G401.6 (cell line): ENCODE measurements at regions not wholly inside any gene's neighbourhood (a gene's known extent, or its start where the extent isn't known, plus 50 kb on each side); places are given as distances from the start of the nearest gene placed in this dataset.

Experiments used
- FAIRE-seq: peaks from 2 replicates; lab custom pipeline; 2012; peaks lifted over from hg19 to GRCh38; lab: Jason Lieb, UNC

DNA sequence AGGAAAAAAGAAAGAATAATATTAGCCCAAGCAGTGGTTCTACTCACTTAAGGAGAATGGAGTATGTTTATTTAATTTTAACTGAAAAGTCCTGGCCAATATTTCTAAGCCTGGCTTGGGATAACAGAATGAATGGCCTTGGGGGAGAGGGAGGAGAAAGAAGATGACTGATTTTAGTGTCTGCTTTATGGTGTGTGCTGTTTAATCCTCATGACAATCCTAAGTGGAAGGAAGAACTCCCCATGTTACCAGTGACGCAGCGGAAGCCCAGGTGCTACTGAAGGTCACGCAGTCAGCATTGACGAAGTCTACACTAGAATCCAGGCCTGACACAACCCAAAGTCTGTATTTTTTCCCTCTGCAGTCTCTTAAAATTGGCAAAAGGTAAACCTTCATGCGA is 50.5 kb downstream of the PALM2AKAP2 start:
- no peak for FAIRE-seq

DNA sequence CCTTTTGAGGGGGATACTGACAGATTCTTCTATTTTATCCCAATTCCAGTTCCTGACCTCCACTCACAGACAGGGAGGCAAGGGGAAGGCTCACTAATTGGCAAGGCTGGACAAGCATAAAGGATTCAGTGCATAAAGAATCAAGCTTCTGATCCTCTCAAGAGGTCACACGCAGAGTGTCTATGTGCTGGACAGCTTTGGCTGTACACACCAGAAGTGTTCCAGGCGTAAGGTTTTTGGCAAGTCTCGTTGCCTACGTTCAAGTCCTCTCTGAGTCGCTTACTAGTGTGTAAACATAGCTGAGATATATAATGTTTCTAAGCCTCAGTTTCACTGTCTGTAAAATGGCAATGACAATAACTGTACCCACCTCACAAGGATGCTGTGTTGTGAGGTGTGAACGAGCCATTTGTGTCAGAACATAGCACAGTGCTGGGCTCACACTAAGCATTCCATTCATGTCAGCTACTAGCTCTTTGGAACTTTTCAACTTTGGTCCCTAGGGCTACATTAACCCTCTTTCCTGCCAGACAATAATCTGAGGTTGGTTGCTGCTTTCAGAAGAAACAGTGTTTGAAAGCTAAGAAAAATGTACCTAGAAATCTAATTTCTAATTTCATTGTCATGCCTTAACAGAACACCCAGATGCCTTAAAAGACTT is 52.1 kb downstream of the PALM2AKAP2 start:
- FAIRE-seq = no peak

DNA sequence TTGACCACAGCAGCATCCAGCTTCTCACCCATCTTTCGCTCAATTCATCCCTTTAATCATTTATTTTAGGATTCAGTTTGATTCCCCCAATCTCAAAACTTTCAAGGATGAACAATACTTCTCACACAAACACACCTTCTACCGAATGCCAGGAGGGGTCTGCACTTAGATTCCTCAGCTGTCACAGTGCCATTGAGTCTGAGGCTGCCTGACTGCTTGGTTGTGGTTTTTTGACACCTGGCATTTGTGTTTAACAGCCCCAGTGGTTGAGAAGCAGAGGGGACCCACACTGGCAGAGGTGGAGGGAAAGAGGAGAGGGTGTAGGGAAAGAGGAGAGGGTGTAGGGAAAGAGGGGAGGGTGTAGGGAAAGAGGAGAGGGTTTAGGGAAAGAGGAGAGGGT is 54.9 kb downstream of the PALM2AKAP2 start:
- no peak for FAIRE-seq

DNA sequence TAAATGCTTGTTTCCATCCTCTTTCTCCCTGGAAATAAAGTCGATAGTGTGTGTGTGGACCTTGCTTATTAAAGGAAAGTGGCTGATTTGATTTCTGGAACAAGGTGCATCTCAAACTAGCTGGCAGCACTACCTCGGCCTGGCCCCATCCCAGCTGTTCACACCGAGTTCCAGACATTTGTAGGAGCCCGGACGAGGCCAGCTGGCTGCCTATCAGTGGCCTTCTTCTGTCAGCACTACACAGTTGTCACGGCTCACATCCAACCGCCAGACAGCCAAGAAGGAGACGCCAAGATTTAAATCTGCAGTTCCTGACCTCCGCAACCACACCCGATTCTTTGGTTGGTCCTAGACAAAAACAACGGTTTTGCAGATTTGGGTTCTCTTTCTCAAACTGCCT is 63.6 kb downstream of the PALM2AKAP2 start:
- no peak for FAIRE-seq

DNA sequence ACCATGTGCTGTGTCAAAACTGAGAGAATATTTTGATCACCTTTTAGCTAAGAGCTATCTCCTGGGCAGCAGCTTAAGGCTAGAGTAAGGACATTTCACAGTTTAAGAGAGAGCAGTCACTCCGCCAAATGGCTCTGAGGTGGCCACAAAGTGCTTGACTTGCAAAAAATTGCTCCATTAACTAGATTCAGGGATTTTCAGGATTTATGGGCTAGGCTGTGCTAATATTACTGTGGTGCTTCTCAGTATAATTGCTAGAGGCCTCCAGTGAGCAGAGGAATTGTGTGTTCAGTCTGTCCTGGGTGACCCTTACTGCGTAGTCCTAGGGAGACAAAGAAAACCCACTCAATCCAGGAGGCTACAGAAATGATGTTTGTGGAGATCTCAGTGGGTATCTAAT is 65.2 kb downstream of the PALM2AKAP2 start:
- FAIRE-seq = no peak

DNA sequence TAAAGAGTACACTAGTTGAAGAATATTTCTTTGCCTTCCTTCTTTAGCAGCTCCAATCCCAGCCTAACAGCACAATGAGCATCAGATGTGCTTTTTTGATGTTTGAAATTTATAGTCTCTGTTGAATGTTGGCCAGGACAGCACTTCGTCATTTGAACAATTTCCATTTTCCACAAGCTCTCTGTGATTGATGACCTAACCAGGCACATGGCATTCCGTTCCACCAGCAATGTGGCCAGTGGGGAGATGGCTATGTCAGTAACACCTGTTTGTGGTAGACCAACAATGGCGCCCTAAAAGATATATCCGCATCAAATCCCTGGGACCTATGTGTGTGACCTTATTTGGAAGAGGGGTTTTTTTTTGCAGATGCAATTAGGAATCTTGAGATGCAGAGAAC is 66.8 kb downstream of the PALM2AKAP2 start:
- no peak for FAIRE-seq

DNA sequence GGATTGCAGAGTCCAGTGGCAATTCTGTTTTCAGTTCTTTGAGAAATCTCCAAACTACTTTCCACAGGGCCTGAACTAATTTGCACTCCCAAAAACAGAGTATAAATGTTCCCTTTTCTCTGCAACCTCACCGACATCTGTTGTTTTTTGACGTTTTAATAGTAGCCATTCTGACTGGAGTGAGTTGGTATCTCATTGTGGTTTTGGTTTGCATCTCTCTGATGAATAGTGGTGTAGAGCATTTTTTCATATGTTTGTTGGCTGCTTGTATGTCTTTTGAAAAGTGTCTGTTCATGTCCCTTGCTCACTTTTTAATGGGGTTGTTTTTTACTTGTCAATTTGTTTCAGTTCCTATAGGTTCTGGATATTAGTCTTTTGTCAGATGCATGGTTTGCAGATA is 72.6 kb downstream of the PALM2AKAP2 start:
- FAIRE-seq = no peak

DNA sequence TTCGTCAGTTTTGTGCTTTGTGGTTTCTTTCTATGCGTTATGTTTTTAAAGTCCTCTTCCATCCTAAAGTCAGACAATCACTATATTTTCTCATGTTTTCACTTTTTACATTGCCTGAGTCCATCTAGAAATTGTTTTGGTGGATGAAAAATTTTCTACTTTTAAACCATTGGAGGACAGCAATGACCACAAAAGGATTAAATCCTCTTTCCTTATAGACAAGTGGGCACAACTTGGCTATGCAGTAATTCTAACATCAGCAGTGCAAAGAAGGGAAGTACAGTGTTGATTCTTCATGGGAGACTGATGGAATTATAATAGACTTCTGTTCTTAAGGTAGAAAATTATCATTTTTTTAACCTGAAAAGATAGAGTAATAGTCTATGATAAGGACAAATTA is 75.5 kb downstream of the PALM2AKAP2 start:
- no peak for FAIRE-seq

DNA sequence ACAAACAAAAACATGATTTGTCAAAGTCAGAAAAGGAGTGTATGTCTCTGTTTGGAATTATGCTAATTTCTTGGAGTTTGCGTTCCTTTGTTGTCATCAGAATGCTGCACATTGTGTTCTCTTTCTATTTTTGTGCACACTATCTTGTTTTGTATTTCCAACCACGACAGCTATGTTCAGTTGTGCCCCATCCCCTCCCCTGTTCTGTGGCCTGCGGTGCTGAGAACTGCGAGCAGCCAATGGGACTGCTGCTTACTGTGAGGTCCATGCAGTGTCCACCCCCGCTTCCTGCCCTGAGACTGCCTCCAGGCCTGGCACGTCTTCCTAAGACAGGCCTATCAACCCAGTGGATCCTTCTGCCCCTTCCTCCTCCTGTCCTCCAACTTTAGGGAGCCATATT is 76.8 kb downstream of the PALM2AKAP2 start:
- FAIRE-seq = no peak

DNA sequence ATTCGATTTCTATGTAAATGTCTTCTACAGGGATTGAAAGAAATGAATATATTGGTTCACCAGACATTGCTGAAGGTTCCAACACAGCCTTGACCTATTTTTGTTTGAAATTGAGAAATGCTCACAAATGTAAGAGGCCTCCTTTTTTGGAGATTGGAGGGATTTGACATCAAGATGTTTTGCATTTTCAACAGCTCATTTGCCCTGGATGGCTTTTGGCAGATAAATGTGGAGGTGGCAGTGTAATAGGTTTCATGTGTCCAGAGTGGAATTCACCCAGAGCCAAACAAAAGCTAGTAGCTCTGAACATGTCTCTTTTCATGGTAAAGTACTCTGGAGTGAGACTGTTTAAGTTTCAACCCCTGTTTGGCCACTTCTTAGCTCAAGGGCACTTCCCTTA is 77.3 kb downstream of the PALM2AKAP2 start:
- no peak for FAIRE-seq

DNA sequence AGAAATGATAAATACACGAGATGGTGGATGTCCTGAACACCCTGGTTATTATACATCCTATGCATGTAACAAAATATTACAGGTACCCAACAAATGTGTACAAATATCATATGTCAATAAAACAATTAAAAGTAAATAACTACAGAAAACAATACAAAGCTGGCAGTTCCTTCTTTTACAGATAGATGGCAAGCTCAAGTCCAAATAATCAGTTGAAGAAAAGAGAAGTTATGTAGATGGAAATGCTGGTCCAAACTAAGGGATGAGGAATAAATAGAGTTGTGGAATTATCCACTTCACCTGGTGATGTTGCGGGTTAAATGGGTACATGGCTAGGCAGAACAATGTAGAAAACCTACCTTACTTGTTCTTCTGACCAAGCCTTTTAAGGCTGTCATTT is 79.4 kb downstream of the PALM2AKAP2 start:
- no peak for FAIRE-seq

DNA sequence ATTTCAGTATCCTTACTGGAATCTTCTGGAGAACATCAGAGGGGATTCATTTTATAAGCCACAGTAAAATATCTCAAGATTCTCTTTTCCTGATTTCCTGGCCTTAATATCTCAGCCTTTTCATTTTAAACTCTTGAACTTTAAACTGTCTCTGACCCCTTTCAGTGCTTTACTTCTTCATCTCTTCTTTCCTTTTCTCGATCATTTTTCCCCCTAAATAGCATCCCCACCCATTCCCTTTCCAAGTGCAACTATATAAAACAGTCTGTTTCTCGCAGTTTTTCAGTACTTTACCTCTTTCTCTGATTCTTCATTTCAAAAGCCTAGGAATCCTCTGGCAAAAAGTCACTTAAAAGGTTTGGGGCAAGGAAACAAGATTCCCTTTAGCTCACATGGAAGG is 80.5 kb downstream of the PALM2AKAP2 start:
- no peak for FAIRE-seq

DNA sequence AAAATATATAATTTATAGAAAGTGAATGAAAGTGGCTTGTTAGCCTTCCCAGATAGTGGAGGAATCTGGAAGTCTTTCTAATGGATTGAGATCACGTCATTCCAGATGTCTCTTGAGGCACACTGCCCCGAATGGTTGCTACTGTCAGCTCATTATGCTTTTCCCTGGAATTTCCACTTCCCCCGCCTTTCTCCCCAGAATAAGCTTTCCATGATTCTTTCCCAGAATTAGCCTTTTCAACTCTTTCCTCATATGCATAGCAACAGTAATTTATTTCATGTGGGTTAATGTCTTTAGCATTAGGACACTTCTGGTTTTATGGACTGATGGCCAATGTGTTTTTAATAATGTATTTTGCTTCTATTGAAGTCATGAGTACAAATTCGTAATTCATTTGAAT is 81.5 kb downstream of the PALM2AKAP2 start:
- FAIRE-seq = no peak

DNA sequence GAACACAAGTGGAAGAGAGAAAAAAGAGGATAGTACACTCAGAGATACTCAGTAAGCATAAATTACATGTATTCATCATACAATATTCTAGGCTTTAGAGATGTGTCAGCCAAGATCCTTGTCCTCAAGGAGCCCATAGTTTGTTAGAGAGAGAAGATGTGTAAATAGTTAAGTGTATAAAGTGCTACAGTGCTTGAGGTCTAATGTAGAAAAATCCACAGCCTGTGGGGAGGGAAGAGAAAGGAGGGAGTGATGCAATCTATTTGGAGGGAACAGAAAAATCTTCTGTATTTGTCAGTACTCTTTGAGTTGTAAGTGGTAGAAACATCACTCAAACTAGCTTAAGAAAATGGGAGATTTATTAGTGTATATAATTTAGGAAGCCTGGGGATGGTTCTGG is 81.9 kb downstream of the PALM2AKAP2 start:
- no peak for FAIRE-seq

DNA sequence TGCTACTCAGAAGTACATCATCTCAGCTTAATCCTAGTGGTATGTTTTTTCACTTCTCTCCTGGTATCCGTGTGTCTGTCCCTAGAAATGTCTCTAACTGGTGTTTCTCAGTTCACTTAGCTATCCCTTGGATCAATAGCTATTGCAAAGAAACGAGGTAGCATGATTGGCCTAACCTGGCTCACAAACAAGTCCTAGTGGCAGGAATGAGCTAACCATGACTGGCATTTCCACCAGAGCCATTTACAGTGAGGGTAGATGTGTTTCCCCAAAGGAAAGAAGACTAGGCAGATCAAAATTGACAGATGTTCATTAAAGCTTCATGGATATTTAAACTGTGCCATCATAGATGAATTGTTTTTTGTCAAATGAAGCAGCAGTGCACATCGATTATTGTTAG is 82.5 kb downstream of the PALM2AKAP2 start:
- no peak for FAIRE-seq

DNA sequence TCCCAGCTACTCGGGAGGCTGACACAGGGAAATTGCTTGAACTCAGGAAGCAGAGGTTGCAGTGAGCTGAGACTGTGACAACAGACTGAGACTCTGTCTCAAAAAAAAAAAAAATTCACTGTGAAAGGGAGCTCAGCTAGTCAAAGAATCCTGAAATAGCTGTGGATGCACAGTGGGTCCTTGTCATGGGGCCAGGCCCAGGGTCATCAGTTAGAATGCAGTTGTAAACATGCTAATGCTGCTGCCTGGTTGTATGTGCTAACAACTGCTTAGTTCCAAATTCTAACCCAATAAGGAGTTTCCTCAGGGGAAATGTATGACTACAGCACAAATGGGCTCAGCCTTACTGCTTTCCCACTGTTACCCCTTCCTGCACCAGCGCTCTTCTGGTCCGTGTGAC is 84.0 kb downstream of the PALM2AKAP2 start:
- FAIRE-seq = no peak

DNA sequence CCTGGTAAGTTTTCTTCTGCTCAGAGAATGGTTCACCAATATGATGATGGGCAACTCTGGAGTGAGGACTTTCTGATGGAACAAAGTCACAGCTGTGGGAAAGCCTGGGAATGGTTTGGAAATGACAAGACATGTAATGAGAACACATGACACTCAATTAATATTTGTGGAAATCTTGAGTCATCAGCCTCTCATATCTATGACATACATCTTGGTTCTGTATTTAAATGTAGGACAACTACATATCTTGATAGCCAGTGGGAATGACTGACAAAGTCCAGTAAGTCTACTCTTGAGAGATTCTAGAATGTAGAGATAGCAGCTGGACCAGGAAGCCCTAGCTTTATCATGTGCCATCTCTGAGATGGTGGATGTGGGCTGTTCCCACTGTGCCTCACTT is 85.5 kb downstream of the PALM2AKAP2 start:
- no peak for FAIRE-seq

DNA sequence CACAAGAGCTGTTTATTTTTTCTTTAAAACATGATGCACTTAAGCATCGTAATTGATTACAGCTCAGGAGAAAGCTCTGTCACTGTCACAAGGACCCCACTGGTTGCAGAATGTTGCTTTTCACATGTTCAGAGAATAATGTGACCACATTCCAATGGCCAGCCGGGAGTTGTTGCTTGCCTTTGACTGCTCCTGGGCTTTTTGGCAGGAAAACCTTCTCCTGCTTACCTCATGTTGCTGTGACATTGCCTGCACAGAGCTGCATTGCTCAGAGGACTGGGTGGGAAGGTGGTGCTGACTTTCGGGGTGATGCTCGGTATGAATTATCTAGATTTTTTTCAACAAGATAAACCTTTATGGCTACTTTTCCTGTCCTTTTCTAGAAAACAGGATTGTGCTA is 88.2 kb downstream of the PALM2AKAP2 start:
- FAIRE-seq = no peak

DNA sequence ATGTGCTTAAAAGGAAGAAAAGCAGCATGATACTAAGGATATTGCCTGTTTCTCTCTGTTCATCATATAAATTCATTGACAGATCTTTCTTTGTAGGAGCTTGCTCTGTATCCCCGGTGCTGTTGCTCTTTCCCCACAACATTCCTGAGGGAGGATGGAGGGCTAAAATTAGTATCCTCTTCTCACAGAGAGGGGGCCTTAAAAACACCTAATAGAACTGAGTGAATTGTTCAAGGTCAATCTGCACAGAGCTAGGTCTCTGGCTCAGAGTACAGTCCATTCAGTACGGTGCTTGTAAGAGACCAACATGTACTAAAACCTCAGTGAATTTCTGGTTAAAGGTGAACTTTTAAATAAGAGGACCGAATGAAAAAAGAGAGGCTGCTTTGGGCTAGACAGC is 88.7 kb downstream of the PALM2AKAP2 start:
- no peak for FAIRE-seq

DNA sequence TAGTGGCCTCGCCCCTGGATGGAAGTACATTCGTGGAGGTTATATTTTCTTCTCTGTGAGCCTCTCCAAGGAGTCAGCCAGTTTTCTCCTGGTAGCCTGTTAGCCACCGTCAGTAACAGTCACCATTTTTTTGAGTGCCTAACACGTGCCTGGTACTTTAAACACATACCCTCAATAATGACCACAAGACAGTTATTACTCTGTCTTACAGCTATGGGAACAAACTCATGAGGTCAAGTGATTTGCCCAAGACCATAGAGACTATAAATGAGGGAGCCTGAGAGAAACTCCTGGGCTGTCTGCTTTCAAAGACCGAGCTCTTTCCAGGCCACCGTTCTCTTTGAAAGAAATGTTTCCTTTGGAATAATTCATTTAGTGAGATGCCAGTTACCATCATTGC is 90.4 kb downstream of the PALM2AKAP2 start:
- FAIRE-seq = no peak

DNA sequence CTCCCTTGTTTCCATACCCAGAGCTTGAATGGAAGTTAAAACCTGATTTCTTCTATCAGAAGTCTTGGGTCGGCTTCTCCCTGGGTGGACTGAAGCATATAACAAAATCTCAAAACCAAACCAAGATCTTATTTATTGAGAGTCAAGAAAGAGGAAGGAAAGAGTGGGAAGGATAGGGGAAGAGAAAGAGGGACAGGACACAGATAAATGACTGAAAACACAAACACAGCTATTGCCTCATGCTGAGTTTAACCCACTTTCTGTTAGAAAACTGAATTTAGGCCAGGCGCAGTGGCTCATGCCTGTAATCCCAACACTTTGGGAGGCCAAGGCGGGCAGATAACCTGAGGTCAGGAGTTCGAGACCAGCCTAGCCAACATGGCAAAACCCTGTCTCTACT is 92.9 kb downstream of the PALM2AKAP2 start:
- no peak for FAIRE-seq

DNA sequence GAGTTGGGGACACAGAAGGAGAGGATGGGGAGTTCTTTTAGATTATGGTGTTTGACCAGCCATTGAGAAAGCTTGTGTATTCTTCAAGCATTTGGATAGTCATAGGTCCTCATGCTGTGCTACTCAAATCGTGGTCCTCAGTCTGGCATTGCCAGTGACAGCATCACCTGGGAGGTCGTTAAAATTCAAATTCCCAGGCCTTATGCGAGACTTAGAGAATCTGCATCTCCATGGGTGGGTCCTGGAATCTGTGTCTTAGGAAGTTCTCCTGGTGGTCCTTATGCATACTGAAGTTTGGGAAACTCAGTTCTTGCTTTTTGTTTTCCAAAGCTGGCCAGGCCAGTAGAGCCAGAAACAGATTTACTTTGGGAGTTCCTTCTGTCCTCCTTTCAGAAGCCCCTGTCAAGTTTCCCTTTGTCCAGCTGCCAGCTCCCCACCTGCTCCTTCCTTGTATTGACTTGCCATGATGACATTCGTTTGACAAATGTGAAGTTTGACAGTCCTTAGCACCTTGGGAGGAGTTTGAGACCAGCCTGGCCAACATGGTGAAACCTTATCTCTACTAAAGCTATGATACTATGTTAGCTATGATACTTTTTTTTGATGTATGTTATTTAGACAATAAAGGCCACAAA is 95.6 kb downstream of the PALM2AKAP2 start:
- FAIRE-seq = no peak

DNA sequence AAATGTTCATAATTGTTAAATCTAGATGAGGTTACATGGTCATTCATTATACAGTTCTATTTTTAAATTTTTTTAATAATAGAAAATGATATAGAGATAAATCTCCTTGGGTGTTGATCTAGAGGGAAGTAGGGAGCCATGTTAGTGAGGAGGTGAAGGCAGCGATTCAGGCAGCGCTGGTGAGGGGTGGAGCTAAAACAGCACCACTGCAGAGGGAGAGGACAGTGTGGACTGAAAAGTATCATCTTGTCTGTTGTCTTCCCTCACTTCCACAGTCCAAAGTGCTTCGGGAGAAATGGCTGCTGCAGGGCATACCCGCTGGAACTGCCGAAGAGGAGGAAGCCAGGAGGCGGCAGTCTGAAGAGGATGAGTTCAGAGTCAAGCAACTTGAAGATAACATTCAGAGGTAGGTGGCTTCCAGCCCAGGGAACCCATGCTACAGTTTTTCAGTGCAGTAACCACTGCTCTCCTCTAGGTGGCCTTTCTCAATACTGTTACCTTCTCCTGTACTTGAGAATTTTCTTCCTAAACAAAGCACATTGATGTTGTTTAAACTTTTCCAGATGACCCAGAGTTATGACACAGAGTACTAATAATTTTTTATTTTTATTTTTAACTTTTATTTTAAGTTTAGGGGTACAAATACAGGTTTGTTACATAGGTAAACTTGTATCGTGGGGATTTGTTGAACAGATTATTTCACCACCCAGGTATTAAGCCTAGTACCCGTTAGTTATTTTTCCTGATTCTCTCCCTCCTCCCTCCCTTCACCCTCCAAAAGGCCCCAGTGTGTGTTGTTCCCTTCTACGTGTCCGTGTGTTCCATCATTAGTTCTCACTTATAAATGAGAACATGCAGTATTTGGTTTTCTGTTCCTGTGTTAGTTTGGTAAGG is 100.5 kb downstream of the PALM2AKAP2 start:
- FAIRE-seq = no peak

DNA sequence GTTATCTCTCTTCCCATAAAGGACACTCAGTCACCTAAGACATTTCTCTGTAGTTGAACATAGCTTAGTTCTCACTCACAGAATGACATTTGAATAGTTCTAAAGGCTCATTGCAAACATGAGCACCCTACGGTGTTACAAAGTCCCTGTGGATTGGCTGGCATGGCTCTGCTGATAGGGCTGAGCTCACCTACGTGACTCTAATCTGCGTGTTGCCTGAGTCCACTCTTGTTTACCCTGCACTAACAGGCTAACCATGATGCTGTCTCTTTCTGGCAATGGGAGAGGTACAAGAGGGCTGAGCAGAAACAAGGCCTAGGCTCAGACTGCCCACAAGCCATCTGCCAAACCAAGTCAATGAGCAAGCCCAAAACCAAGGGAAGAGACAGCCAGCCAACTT is 103.6 kb downstream of the PALM2AKAP2 start:
- FAIRE-seq = no peak
